Muscle of back (tissue), 3 donors: ENCODE measurements at regions not wholly inside any gene's neighbourhood (a gene's known extent, or its start where the extent isn't known, plus 50 kb on each side); places are given as distances from the start of the nearest gene placed in this dataset.
A peak's percentile ranks its signal among the peaks of the same experiment; 100 is the strongest.

Experiments used
- DNase-seq, 3 donors: peaks; one replicate each; pipeline versions ENCODE4 v3.0.0 to v3.0.0-alpha.2; 2013

DNA sequence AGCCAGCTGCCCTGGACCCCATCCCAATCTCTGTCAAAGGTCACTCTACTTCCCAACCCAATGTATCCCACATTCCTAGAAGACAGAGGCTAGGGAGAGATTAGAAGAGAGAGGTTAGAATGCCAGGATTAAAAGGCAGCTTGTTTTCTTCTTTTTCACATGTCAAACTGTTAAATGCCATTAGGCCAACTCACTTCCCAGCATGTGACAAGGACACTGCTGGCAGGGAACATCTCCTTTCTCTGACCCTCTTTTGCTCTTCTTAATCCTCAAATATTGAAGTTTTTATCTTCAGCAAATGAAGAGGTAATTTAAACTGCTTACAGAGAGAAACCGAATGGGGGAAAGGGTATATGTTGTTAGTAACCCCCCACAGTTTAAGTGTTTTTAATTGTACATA, 89.1 kb downstream of the BBS10 start:
- DNase-seq = no peak

DNA sequence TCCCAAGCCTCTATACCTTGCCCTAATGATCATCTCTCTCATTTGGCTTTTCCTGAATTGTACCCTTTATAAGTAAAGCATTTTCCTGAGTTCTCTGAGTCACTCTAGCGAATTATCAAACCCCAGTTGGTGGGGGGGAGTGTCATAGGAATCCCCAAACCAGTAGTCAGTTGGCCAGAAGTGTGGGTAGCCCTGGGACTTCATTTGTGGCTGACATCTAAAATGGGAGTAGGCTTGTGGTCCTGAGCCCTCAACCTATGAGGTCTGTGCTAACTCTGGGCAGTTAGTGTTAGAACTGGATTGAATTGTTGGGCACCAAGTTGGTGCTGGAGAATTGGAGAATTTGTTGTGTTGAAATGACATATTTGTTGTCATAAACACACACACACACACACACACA, 91.3 kb downstream of the BBS10 start:
- no peak for DNase-seq

DNA sequence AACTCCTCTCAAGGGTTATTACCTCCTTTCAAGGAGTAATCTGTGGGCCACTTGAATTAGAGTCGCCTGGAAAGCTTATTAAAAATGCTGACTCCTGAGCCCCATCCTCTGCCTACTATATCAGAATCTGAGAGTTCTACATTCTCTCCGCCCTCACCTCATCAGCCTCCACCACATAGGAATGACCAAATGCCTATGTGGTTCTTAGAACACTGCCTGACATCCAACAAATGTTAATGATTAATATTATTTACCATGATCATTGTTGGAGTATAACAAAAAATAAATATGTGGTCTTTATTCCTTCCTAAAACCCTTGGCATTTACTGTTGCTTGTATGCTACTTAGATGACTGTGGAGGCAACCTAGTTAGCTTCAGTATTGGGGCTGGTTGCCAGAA, 91.9 kb downstream of the BBS10 start:
- DNase-seq = no peak

DNA sequence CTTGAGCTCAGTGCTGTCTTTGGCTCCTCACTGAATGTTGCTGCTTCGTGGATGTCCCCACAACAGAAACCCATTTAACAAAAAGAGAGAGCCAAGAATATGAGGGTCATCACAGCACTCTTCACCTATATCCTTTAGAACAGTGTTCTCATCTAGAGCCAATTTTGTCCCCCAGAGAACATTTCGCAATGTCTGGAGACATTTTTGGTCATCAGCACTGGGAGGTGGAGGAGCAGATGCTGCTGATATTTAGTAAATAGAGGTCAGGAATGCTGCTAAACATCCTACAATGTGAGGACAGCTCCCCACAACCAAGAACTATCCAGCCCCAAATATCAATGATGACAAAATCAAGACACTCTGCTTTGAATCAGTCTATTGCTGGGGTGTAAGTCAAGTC, 92.5 kb downstream of the BBS10 start:
- no peak for DNase-seq

DNA sequence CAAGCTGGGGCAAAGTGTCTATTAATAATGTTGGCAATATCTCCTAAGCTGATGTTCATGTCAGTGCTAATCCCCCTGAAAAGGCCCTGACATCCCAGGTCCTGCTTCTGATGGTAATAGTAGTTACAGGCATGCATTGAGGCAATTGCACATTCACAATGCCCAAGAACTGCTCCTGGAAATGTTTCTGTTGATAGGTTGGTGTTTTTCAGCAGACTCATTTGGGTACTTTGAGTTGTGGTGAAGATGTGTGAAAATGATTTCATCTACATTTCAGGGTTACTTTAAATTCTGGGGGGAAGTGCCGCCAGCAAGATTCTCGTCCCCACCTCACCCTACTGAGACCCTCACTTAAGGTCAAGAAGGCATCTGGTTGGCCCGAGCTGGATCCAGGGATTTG, 92.9 kb downstream of the BBS10 start:
- DNase-seq = no peak

DNA sequence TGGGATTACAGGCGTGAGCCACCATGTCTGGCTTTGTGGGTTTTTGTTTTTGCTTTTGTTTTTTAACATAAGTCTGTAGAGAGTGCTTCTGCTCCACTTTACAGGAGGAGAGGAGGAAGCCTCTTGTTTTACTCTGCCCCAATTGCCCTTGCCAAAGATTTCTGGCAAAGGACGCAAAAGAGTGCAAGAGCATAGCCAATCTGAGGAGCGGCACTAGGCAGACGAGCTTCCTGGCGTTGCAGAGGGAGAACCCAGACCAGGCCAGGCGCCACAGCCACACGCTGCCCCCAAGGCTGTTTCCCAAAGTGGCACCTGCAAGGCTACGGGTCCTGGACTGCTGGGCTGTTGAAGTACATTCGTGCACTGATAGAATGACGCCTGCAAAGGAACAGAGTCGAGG, 96.2 kb downstream of the BBS10 start:
- no peak for DNase-seq

DNA sequence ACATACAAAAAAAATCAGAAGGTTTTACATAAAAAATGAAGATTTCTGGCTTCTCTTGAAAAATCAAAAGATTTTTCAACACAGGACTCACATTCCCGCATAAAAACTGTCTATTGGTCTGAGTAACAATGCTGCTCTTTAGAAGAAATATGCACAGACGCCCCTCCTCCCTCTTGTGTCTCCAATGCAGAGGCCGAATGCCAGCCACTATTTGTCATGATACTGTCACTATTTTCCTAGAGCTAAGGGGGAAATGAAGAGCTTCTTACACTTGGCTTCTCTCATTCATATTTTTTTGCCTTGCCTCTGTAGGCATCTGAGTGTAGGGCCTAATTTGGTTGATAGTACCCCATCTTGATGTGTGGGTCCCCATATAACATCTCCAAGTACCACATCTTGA, 98.0 kb downstream of the BBS10 start:
- DNase-seq = no peak

DNA sequence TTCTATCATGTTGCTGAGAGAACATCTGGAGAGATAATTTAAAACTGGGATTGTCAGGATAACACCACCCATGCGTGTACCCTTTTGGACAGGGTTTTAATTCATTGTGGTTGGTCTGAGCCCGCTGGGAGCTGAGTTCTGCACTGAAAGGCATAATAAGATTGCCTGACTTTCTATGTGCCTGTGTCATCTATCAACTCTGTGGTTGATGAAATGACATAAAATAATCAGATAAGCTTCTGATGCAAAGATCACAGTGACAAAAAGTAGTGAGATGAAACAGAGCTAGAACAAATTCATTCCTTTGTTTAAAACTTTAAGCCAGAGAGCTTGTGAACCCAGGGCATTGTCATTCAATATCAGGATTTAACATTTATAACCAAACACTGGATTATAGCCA, 98.7 kb downstream of the BBS10 start:
- no peak for DNase-seq

DNA sequence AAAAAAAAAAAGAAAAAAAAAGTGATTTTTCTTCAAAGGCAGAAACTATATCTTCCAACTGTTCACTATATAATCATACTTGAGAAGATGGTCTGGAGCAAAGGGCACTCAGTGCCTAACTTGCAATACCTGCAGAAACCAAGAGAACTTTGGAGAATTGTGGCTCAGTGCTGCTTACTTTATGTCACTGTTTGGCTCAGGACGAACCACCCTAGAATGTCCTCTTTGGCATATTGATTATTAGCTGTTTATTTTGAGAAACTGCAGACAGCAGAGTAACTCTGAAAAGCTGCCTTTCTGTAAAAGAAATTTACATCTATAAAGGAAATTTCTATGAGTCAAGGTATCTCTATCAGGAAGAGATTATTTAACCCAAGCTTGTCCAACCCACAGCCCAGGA, 100.2 kb downstream of the BBS10 start:
- no peak for DNase-seq

DNA sequence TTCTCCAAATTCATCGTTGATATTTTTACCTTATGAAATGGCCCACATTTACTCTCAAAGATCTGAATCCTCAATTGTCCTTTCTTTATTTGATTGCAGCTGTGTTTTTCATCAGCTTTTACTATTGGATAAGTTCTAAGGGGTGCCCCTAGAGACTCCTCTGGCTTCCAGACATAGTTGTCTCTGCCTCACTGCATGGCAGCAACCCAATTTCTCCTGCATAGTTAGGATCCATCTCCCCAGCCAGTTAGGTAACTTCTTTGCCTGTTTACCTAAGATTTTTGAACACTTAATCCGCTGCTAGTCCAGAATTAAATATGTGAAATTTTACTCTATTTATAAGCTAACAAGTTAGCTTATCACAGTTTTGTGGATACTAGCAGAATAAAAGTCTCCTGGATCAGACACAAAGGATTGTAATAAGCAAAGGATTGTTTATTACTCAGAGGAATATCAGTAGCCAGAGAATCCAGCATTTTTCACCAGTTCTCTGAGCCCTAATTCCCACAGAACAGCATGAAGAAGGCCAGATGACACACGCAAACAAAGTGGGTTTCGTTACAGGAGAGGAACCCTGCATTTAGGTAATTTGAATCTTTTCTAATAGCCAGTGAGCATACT, 101.1 kb downstream of the BBS10 start:
- peak; percentile 43 to 77 (median 55) for DNase-seq

DNA sequence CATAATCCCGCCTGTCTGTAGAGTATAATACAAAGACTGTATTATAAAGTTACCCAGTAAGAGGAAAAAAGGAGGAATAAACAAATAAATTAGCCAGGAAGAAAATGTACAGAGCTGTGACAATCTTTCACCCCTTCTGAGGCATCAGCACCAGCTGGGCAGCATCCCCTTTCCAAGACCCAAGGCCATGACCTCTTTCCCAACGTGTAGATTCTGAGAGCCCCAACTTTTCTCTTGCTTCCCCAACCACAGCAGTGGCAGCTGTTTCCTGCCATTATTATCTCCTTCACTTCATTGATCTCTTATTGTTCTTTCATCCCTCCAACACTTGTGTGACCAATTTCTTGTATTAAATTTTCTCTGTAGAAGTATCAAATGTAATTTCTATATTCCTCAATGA, 101.6 kb downstream of the BBS10 start:
- no peak for DNase-seq

DNA sequence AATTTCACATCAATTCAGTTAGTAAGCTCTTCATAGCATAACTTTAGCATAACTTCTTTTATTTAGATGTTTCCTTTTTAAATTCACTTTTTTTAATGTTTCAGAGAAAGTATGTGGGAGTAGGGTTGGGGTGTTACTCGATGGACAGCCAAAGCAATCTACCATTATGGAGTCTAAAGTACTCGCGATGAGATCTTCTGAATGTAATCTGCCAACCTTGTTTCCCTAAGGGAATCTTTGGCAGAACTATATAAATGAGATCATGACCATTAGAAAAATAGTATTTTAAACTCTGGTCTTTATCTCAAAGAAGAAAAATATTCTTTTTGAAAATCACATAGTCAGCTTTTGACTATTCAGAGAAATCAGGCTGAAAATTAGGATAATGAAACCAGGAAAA, 103.9 kb downstream of the BBS10 start:
- DNase-seq = peak; percentile 53 to 83 (median 78)

DNA sequence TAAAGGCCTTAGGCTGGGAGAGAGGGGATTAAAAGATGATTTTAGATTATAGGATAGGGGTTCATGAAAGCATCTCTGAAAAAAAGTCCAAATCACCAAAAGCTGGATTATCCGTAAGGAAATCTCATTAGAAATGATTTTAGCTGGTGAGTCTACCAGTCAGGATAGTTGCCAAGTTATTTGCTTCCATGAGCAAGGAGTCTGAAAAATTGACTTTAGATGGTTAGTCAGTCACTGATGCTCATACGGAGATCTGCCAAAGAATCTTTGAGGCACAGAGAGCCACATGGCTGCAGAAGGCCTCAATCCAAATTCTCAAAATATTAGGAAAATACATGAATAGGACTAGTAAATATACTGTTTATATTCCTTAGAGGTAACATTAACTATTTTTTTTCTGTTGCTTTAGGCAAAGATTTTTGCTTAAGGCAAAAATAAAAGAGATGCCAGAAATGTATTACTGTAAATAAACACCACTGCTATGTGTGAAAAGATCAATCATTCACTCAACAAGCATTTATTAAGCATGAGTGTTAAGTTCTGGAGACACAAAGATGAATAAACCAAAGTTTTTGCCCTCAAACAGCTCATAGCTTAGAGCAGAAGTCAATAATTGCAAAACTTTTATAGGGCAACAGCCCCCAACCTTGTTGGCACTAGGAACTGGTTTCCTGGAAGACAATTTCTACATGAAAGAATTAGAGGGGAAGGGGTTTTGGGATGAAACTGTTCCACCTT, 105.2 kb downstream of the BBS10 start:
- no peak for DNase-seq

DNA sequence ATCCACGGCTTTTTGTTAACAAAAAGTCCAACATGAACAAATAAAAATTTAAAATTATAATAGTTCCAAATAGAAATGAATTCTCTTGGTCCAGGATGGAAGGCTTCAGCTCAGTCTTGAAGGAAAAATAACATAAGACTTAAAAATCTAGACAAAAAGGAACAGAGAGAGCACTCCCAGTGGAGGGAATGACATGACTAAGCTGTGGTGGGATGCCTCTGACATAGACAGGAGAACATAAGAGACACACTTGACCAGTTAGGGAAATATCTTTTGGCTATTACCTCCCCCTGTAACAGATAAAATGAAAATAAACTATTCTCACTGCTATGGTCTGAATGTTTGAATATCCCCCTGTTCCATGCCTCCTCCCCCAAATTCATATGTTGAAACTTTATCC, 106.8 kb downstream of the BBS10 start:
- no peak for DNase-seq

DNA sequence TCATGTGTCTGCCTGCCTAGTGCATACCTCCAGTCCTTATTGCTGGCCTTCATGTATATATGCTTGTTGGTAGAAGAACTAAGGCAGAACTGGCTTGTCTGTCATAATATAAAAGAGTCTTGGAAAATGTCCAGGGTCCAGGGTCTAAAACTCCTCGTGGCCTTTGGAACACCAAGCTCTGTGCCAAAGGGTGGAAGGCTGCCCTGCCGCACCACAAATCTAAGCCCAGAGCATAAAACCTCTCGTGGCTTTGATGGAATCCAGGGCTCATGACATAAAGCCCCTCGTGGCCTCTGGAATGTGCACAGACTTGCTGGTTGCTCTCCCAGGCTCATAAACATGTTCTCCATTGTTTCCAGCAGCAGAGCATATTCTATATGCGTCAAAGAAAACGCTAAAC, 107.9 kb downstream of the BBS10 start:
- DNase-seq = no peak

DNA sequence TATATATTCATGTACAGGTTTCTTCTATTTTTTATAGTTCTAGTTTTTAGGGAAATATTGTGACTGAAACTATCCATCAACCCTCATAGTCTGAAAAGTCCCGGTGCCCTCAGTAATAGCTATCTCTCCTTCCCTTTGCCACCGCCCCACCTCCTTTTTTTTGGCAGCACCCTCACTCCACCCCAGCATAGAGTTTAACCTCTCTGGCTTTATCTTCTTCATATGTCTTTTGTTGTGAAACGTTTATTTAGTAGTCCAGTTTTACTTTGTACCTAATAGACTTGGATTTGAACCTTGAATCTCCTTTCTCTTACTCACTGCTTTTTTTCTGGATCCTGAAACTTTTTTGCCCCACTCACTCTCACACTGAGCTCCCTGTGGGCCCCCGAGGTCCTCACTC, 109.5 kb downstream of the BBS10 start:
- DNase-seq = no peak

DNA sequence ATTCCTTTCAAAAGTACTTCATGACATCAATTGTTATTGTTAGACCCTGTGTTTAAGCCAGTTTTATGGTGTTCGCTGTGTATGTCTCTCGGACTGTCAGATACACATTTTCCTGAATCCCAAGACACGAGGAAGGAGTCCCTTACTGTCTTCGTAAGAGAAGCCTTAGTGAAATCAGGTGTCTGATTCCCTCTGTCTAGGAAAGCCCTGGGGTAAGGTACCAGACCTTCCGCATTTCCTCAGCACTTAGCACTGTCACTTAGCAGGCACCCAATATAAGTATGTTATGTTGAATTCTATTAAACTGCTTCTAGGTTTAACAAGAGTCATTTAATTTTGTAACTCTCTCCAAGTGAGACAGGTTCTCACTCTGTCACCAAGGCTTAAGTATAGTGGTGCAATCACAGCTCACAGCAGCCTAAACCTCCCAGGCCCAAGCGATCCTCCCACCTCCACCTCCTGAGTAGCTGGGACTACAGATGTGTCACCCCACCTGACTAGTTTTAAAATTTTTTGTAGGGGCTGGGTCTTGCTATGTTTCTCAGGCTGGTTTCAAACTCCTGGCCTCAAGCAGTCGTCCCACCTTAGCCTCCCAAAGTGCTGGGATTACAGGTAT, 111.0 kb downstream of the BBS10 start:
- no peak for DNase-seq

DNA sequence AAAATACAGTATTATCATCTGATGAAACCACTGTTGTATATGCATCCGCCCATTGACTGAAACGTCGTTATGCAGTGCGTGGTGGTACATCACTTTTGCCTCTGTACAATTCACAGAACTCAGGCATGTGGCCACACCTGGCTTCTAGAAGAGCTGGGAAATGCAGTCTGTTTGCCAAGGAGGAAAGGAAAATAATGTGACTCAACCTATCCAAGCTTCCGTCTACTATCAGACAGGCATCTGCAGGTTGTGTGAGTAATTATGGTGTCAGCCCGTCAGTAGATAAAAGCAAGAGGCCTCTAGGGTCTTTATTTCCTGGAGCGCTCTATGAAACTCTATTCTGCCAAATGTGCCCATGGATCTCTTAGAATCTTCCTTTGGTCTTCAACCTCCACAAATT, 111.6 kb downstream of the BBS10 start:
- no peak for DNase-seq

DNA sequence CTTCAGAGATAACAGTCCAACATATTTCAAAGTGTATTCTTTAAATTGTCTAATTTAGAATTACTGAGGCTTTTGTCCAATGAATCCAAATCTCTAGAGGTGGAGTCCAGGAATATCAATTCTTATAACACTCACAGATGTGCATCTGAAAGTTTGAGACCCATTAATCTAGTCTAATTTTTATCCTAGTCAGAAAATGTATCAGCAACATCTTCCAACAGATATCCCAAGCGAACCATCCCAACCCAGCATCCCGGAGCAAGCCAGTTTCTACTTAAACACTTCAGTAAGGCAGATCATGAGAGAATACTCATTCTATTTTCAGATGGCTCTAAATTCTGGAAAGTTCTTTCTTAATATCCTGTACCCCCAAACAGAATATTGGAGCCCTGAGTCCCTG, 113.5 kb downstream of the BBS10 start:
- peak; percentile 23 to 62 (median 27) for DNase-seq

DNA sequence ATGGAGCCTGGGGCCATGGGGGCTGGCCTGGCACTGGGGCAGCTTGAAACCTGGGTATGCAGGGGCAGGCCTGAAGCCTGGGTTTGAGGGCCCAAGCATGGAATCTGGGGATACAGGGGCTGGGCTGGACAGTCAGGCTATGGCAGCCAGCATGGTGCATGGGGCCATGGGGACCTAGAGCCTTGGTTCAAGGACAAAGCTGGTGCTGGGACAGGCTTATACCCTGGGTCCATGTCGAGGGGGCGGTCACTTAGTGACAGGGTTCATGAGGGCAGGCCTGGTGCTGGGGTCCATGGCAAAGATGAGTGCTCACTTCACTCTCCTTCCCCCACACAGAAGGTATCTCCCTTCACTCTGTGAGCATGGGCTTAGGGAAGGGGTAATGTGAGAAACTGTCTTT, 116.2 kb downstream of the BBS10 start:
- DNase-seq = no peak

DNA sequence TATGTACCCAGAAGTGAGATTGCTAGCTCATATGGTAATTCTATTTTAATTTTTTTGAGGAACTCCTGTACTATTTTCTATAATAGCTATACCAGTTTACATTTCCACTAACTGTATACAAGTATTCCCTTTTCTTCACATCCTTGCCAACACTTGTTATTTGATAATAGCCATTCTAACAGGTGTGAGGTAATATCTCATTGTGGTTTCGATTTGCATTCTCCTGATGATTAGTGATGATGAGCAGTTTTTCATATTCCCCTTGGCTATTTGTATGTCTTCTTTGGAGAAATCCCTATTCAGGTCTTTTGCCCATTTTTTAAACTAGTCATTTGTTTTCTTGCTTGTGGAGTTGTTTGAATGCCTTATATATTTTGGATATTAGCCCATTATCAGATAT, 121.3 kb downstream of the BBS10 start:
- no peak for DNase-seq

DNA sequence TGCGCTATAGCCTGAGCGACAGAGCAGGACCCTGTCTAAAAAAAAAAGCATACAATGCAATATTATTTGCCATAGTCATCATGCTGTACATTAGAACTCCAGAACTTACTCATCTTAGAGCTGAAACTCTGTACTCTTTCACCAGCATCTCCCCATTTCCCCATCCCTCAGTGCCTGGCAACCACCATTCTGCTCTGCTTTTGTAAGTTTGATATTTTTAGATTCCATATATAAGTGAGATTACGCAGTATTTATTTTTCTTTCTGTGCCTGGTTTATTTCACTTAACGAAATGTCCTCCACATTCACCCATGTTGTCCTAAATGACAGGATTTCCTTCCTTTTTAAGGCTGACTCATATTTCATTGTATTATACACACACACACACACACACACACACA, 121.8 kb downstream of the BBS10 start:
- DNase-seq = no peak

DNA sequence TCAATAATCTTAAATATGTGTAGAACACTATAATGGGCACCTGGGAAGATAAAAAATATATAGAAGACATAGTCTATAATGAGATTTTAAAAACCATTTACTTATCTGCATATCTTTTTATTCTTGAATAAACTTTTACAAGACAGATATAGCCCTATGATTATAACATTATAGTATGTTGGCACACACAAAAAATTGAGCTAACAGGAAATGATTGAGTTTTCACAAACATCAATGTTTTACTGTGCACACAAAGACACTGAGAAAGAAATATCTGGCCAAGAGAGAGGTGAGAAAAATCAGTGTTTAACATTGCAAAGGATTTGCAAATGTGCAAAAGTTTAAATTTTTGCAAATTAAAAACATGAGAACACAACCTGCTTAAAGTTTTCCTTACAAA, 124.3 kb downstream of the BBS10 start:
- DNase-seq = no peak

DNA sequence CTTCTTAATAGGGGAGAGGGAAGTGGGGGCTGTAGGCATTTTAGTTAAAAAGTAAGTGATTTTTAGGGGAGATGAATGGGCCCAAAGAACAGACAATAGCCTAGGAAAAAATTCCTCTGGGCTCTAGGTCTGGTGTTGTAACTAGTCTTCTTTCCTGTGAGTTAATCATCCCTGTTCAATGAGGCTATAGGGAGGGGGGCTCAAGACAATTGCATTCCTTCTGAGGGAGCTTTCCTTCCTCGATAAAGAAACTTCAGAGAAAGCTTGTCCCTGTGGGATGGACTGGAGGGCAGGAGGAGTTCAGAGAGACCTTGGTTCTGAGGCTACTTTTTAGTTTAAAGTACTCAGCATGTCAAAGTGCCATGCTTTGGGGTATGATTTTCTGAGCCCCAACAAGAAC, 127.2 kb downstream of the BBS10 start:
- no peak for DNase-seq
